K562 (cell line): ENCODE measurements at regions not wholly inside any gene's neighbourhood (a gene's known extent, or its start where the extent isn't known, plus 50 kb on each side); places are given as distances from the start of the nearest gene placed in this dataset.

ENCODE experiments used
- NRF1 ChIP-seq, 2 experiments: fragments of 450-650 bp; IDR thresholded peaks in 1 of 2; conservative IDR thresholded peaks in 1 of 2; 2 replicates each; pipeline ENCODE4 v1.6.1; 2014; ENCODE audit warnings: mild to moderate bottlenecking in 2 of 2
- PHF8 ChIP-seq: fragments of 200-600 bp; sonication (generic); IDR thresholded peaks from 2 replicates; pipeline ENCODE4 v1.6.1; 2012; ENCODE audit warnings: mixed run types, mild to moderate bottlenecking, inconsistent platforms, low read length, moderate library complexity, borderline replicate concordance
- TAF15 ChIP-seq: fragments of 200-400 bp; formaldehyde crosslinking; IDR thresholded peaks from 2 replicates; pipeline ENCODE4 v1.6.1; 2017; ENCODE audit warnings: mild to moderate bottlenecking, low read depth, low read length, moderate library complexity
- ZFP30 ChIP-seq: fragments of 250-450 bp; sonication (Bioruptor Pico); IDR thresholded peaks from 2 replicates; pipeline ENCODE4 v1.8.0; 2022; ENCODE audit warnings: moderate library complexity, mild to moderate bottlenecking, inconsistent platforms, borderline replicate concordance
- ZNF165 ChIP-seq: fragments of 250-450 bp; sonication (Bioruptor Pico); IDR thresholded peaks from 2 replicates; pipeline ENCODE4 v1.4.0; 2020; ENCODE audit warnings: borderline replicate concordance

GRCh38 chr10:125350519-125350918 is 190.2 kb upstream of the CTBP2 start:
- no peak for TF ChIP-seq PHF8
- no peak for TF ChIP-seq ZNF165 (CRISPR knock-in tag)
- TF ChIP-seq TAF15 = no peak
- no peak for TF ChIP-seq NRF1 (conservative IDR thresholded peaks at IDR 0.05 in 1 of 2, IDR thresholded peaks at IDR 0.05 in 1 of 2)
- no peak for TF ChIP-seq ZFP30 (CRISPR knock-in tag)
